IMR-90 (cell line): ENCODE measurements at regions not wholly inside any gene's neighbourhood (a gene's known extent, or its start where the extent isn't known, plus 50 kb on each side); places are given as distances from the start of the nearest gene placed in this dataset.

ENCODE experiments used
- ATAC-seq: fragments of 200-7000 bp; cut with Tn5 transposase; 2 replicates; pipeline ENCODE4 v1.9.1; 2020; ENCODE audit warnings: low read depth, mild to moderate bottlenecking, moderate library complexity
- BruUV-seq: library from RNA; stranded (reverse); fragments of 400-500 nt; replicated peaks from 2 replicates; lab custom pipeline; 2021; lab: Mats Ljungman, UMichigan
- CTCF ChIA-PET: fragments of 300-600 bp; formaldehyde crosslinking; extraction: SDS; loops from one replicate; lab custom pipeline; 2021; ENCODE audit warnings: antibody characterized with exemption; lab: Yijun Ruan, JAX
- POLR2A ChIA-PET: fragments of 300-600 bp; sonication (Branson Sonifier 250); formaldehyde crosslinking; loops from one replicate; lab custom pipeline; 2022; ENCODE audit warnings: antibody characterized with exemption; ENCODE audit not compliant: unreplicated experiment; lab: Charles Lee
- DNase-seq: peaks from one replicate; pipeline ENCODE4 v3.0.0; 2013
- H2AFZ ChIP-seq: replicated peaks from 2 replicates; pipeline ENCODE3; 2013; ENCODE audit warnings: low read length, mild to moderate bottlenecking; ENCODE audit not compliant: poor library complexity
- H2AK5ac ChIP-seq: 2 replicates; pipeline ENCODE4 v1.6.1; 2013; ENCODE audit warnings: low read depth, low read length, inconsistent platforms
- H2AK9ac ChIP-seq: replicated peaks from 2 replicates; pipeline ENCODE3; 2013; ENCODE audit warnings: mild to moderate bottlenecking, low read depth, low read length, moderate library complexity; ENCODE audit not compliant: poor library complexity
- H2BK120ac ChIP-seq: 2 replicates; pipeline ENCODE4 v1.6.1; 2013; ENCODE audit warnings: low read depth, low read length, inconsistent platforms
- H2BK15ac ChIP-seq: 3 replicates; pipeline ENCODE4 v1.6.1; 2013; ENCODE audit warnings: low read depth, low read length, inconsistent platforms
- H2BK20ac ChIP-seq: 2 replicates; pipeline ENCODE4 v1.6.1; 2013; ENCODE audit warnings: low read depth, mild to moderate bottlenecking, inconsistent platforms, low read length, moderate library complexity
- H2BK5ac ChIP-seq: 2 replicates; pipeline ENCODE4 v1.6.1; 2013; ENCODE audit warnings: mild to moderate bottlenecking, low read depth, low read length, inconsistent platforms; ENCODE audit not compliant: poor library complexity, severe bottlenecking
- H3K14ac ChIP-seq: replicated peaks from 2 replicates; pipeline ENCODE4 v1.6.1; 2013; ENCODE audit warnings: low read depth, low read length, inconsistent platforms
- H3K18ac ChIP-seq: 2 replicates; pipeline ENCODE4 v1.6.1; 2013; ENCODE audit warnings: low read depth, low read length, control low read depth
- H3K23ac ChIP-seq: 2 replicates; pipeline ENCODE4 v1.6.1; 2013; ENCODE audit warnings: low read depth, low read length, inconsistent platforms
- H3K27ac ChIP-seq: 2 replicates; pipeline ENCODE4 v1.5.1; 2013; ENCODE audit warnings: mild to moderate bottlenecking, control low read depth, low read length; ENCODE audit not compliant: insufficient read depth
- H3K27me3 ChIP-seq: 2 replicates; pipeline ENCODE4 v1.6.1; 2013; ENCODE audit warnings: low read length; ENCODE audit not compliant: control insufficient read depth, insufficient read depth
- H3K36me3 ChIP-seq: 2 replicates; pipeline ENCODE4 v1.6.1; 2013; ENCODE audit warnings: low read length, mixed read lengths; ENCODE audit not compliant: control insufficient read depth, insufficient read depth
- H3K4ac ChIP-seq: 2 replicates; pipeline ENCODE4 v1.6.1; 2013; ENCODE audit warnings: low read depth, low read length, inconsistent platforms
- H3K4me1 ChIP-seq: 2 replicates; pipeline ENCODE4 v1.6.1; 2013; ENCODE audit warnings: low read length, mixed read lengths; ENCODE audit not compliant: control insufficient read depth, insufficient read depth
- H3K4me2 ChIP-seq: 2 replicates; pipeline ENCODE4 v1.6.1; 2013; ENCODE audit warnings: low read depth, mild to moderate bottlenecking, control low read depth, low read length, moderate library complexity
- H3K4me3 ChIP-seq: 2 replicates; pipeline ENCODE4 v1.5.1; 2013; ENCODE audit warnings: low read depth, mild to moderate bottlenecking, control low read depth, low read length, moderate library complexity; ENCODE audit not compliant: insufficient read depth
- H3K56ac ChIP-seq: 2 replicates; pipeline ENCODE4 v1.6.1; 2013; ENCODE audit warnings: low read length, inconsistent platforms; ENCODE audit not compliant: insufficient read depth; ENCODE audit errors: extremely low read depth
- H3K79me1 ChIP-seq, 2 experiments: 2 replicates each; pipeline ENCODE4 v1.6.1; 2013; ENCODE audit warnings: low read length in 2 of 2, inconsistent platforms in 1 of 2, low read depth in 1 of 2
- H3K9ac ChIP-seq: 2 replicates; pipeline ENCODE4 v1.6.1; 2013; ENCODE audit warnings: low read depth, low read length, control low read depth
- H3K9me1 ChIP-seq: 2 replicates; pipeline ENCODE4 v1.6.1; 2013; ENCODE audit warnings: low read length, inconsistent platforms; ENCODE audit not compliant: insufficient read depth
- H3K9me3 ChIP-seq: 2 replicates; pipeline ENCODE4 v1.6.1; 2013; ENCODE audit warnings: low read length; ENCODE audit not compliant: control insufficient read depth, insufficient read depth
- H4K20me1 ChIP-seq: 2 replicates; pipeline ENCODE4 v1.6.1; 2013; ENCODE audit warnings: low read length, inconsistent platforms; ENCODE audit not compliant: insufficient read depth
- H4K5ac ChIP-seq: 2 replicates; pipeline ENCODE4 v1.6.1; 2013; ENCODE audit warnings: mild to moderate bottlenecking, low read depth, low read length, control low read depth
- H4K8ac ChIP-seq, 2 experiments: 2 replicates each; pipeline ENCODE4 v1.6.1; 2013; ENCODE audit warnings: low read depth in 2 of 2, low read length in 2 of 2, control low read depth in 1 of 2, inconsistent platforms in 1 of 2
- H4K91ac ChIP-seq: 2 replicates; pipeline ENCODE4 v1.6.1; 2013; ENCODE audit warnings: low read depth, low read length, inconsistent platforms; ENCODE audit not compliant: insufficient read depth
- BHLHE40 ChIP-seq: fragments of 150-350 bp; IDR thresholded peaks from 2 replicates; pipeline ENCODE4 v1.6.1; 2016; ENCODE audit warnings: mild to moderate bottlenecking, low read depth, low read length
- CEBPB ChIP-seq: IDR thresholded peaks from 2 replicates; pipeline ENCODE4 v1.6.1; 2012; ENCODE audit warnings: low read depth, low read length, improper control_type of control experiment
- CHD1 ChIP-seq: IDR thresholded peaks from 2 replicates; pipeline ENCODE4 v1.6.1; 2012; ENCODE audit warnings: low read depth, low read length, improper control_type of control experiment
- MAFK ChIP-seq: IDR thresholded peaks from 2 replicates; pipeline ENCODE4 v1.6.1; 2012; ENCODE audit warnings: low read depth, low read length, improper control_type of control experiment
- MAZ ChIP-seq: IDR thresholded peaks from 2 replicates; pipeline ENCODE4 v1.6.1; 2012; ENCODE audit warnings: low read depth, mild to moderate bottlenecking, low read length, improper control_type of control experiment, moderate library complexity, borderline replicate concordance
- NFE2L2 ChIP-seq: fragments of 150-350 bp; IDR thresholded peaks from 2 replicates; pipeline ENCODE4 v1.6.1; 2016; ENCODE audit warnings: low read depth, mild to moderate bottlenecking, low read length
- POLR2A ChIP-seq: IDR thresholded peaks from 2 replicates; pipeline ENCODE4 v1.6.1; 2012; ENCODE audit warnings: mild to moderate bottlenecking, low read depth, low read length
- SMC3 ChIP-seq: fragments of 150-350 bp; IDR thresholded peaks from 2 replicates; pipeline ENCODE4 v1.6.1; 2016; ENCODE audit warnings: low read depth, mild to moderate bottlenecking, antibody characterized with exemption, low read length, moderate library complexity
- WGBS, 2 experiments: methylation state at CpG; one replicate each; pipeline versions ENCODE4 v1.1.5 to v1.1.7; 2013; ENCODE audit warnings: missing lambda C conversion rate in 2 of 2; ENCODE audit not compliant: insufficient read length in 1 of 2; ENCODE audit errors: extremely low coverage in 2 of 2; 5-methylcytosine and 5-hydroxymethylcytosine counted together
- dilution Hi-C: fragments of 300-500 bp; cut with HindIII; formaldehyde crosslinking; loops from one replicate; pipeline ENCODE4 v1.14.3; 2018; ENCODE audit warnings: low sequenced_read_pairs; ENCODE audit not compliant: unreplicated experiment
- in situ Hi-C: fragments of 300-500 bp; cut with MboI; formaldehyde crosslinking; loops from 3 replicates; pipeline ENCODE4 v1.14.3; 2019; ENCODE audit warnings: low sequenced_read_pairs, inconsistent platforms, mixed read lengths
- intact Hi-C: fragments of 100-400 bp; cut with micrococcal nuclease; formaldehyde crosslinking; loops from 2 replicates; pipeline ENCODE4 v1.10.0; 2022

DNA sequence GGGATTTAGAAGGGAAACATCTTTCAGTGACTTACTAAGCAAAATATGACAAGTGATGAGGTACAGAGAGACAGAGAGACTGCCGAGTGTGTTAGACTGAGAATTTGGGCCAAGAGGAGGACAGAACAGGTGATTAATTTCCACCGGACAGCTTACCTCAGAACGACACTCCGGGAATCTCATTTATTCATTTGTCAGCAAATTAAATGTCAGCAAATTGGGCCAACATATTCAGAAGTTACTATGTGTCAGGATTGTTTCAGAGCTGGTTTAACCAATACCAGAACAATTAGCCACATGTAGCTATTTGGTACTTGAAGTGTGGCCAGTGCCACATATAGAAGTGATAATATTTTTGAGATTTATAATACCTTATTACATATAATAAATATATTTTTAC is 232.6 kb upstream of the CNTN3 start:
- ATAC-seq (no peak), DNase-seq (no peak)
- no peaks in the 10 kb centered on the region for H4K20me1 ChIP-seq
- BruUV-seq, result no TSS peak
- no peak overlapping the region for H2AK9ac ChIP-seq
- H3K56ac ChIP-seq, result no peak overlapping the region
- H4K8ac ChIP-seq, result no peak overlapping the region
- dilution Hi-C loops (no loop called here), in situ Hi-C loops (no loop called here), intact Hi-C loops (no loop called here)
- no peak overlapping the region for H2BK15ac ChIP-seq
- no peaks in the 10 kb centered on the region for H3K9me1 ChIP-seq
- H3K23ac ChIP-seq, result no peak overlapping the region
- H3K27me3 ChIP-seq, result no peaks in the 10 kb centered on the region
- no peak overlapping the region for H2AFZ ChIP-seq
- H3K9ac ChIP-seq, result no peak overlapping the region
- H3K27ac ChIP-seq, result no peak overlapping the region
- CTCF ChIA-PET, result no interaction called here
- H3K9me3 ChIP-seq, result no peaks in the 10 kb centered on the region
- H2AK5ac ChIP-seq, result no peak overlapping the region
- no peak overlapping the region for H4K5ac ChIP-seq
- H3K4ac ChIP-seq, result no peak overlapping the region
- no peak for TF ChIP-seq NFE2L2
- TF ChIP-seq CHD1, result no peak
- no peak for TF ChIP-seq MAZ
- peak; percentile 66; the same call in 1 of the 2 replicates for TF ChIP-seq MAFK
- no peak for TF ChIP-seq POLR2A
- no peak for TF ChIP-seq BHLHE40
- TF ChIP-seq CEBPB, result no peak
- no peak for TF ChIP-seq SMC3
- H3K4me3 ChIP-seq, result no peak overlapping the region
- H2BK5ac ChIP-seq, result no peak overlapping the region
- H4K91ac ChIP-seq, result no peak overlapping the region
- H2BK120ac ChIP-seq, result no peak overlapping the region
- H2BK20ac ChIP-seq, result no peak overlapping the region
- H3K4me1 ChIP-seq, result no peaks in the 10 kb centered on the region
- POLR2A ChIA-PET, result no interaction called here
- H3K18ac ChIP-seq, result no peak overlapping the region
- H3K79me1 ChIP-seq, result no peaks in the 10 kb centered on the region
- H3K36me3 ChIP-seq, result no peaks in the 10 kb centered on the region
- WGBS, 2 experiments, result no CpG with 5 or more reads among the region's 4 CpGs
- H3K4me2 ChIP-seq, result no peak overlapping the region
- H3K14ac ChIP-seq, result no peak overlapping the region
